ENCODE measurements at regions not wholly inside any gene's neighbourhood (a gene's known extent, or its start where the extent isn't known, plus 50 kb on each side); places are given as distances from the start of the nearest gene placed in this dataset.

DNA sequence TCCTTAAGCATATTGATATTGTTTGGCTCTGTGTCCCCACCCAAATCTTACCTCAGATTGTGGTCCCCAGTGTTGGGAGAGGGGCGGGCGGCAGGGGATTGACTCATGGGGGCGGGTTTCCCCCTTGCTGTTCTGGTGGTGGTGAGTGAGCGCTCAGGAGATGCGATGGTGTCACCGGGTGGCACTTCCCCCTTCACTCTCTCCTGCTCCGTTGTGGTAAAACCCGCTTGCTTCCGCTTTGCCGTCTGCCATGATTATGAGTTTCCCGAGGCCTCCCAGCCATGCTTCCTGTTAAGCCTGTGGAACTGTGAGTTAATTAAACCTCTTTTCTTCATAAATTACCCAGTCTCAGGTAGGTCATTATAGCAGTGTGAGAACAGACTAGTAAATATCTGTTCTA lies 229.1 kb downstream of the IRX2 start:
- TF ChIP-seq, protein P1, sequence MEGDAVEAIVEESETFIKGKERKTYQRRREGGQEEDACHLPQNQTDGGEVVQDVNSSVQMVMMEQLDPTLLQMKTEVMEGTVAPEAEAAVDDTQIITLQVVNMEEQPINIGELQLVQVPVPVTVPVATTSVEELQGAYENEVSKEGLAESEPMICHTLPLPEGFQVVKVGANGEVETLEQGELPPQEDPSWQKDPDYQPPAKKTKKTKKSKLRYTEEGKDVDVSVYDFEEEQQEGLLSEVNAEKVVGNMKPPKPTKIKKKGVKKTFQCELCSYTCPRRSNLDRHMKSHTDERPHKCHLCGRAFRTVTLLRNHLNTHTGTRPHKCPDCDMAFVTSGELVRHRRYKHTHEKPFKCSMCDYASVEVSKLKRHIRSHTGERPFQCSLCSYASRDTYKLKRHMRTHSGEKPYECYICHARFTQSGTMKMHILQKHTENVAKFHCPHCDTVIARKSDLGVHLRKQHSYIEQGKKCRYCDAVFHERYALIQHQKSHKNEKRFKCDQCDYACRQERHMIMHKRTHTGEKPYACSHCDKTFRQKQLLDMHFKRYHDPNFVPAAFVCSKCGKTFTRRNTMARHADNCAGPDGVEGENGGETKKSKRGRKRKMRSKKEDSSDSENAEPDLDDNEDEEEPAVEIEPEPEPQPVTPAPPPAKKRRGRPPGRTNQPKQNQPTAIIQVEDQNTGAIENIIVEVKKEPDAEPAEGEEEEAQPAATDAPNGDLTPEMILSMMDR (IDR thresholded peaks at IDR 0.05; ENCODE audit: insufficient read depth, low read length, poor library complexity, severe bottlenecking), result no peak
- no peak for TF ChIP-seq EZH2phosphoT487 (conservative IDR thresholded peaks at IDR 0.05; ENCODE audit: low read length)
